GM18867 (cell line): ENCODE measurements at regions not wholly inside any gene's neighbourhood (a gene's known extent, or its start where the extent isn't known, plus 50 kb on each side); places are given as distances from the start of the nearest gene placed in this dataset.
"Not testable (repeated sequence)": the region's sequence is repeated elsewhere in the genome, so short reads cannot be mapped to it uniquely, and the experiment has no call there.

Experiments used
- ATAC-seq: cut with Tn5 transposase; IDR thresholded peaks from one replicate; pipeline ENCODE4 v1.9.1; 2021; ENCODE audit warnings: mild to moderate bottlenecking, moderate library complexity; ENCODE audit not compliant: unreplicated experiment

DNA sequence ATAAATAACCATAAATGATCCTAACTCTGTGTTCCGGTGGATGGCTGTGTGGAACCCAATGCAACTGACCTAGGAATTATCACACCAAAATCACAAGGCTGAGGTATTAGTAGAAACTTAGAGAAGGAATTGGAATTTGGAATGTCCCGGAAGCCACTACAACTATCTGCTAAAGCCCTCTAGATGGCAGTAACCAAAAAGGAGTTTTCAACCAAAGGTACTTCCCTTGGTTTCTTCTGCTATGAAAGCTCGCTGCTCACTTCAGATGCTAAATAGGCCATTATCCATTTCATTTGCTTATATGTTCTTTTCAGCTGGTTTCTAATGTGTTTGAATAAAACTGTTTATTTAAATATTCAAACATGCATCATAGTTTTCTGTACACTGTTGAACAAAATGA lies 1589.1 kb upstream of the SPRY2 start:
- no peak for ATAC-seq

DNA sequence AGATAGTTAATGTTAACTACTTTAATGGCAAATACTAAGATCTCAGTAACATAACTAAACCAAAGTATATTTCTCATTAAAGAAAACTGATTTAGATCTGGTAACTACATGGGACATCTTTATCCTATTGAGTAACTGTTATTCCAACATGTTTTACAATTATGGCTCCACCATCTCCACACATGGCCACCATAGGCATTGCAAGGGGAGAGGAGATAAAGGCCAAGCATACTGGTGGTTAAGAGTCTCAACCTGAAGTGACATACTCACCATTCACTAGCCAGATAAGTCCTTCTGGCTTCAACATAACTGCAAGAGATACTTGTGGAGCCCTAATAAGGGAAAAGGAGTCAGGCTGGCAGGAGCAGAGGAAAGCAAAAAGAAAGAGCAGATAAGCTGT lies 1586.4 kb upstream of the SPRY2 start:
- no peak for ATAC-seq

DNA sequence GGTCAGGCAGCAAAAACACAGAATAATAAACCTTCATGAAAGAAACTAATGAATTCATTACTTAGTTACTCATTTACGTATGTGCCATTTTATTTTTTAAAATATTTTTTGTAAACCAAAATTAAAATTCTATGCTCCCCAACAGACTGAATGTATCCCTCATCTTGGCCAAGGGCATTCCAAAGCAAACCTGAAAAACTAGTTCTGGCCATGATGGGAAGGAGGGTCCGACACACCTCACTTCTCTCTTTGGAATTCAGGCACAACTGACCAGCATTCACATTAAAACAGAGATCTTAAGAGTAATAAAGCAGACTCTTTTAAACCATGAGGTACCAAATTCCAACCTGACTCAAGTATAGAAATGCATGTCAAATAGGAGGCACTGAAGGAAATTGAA lies 1576.9 kb upstream of the SPRY2 start:
- ATAC-seq, result no peak

DNA sequence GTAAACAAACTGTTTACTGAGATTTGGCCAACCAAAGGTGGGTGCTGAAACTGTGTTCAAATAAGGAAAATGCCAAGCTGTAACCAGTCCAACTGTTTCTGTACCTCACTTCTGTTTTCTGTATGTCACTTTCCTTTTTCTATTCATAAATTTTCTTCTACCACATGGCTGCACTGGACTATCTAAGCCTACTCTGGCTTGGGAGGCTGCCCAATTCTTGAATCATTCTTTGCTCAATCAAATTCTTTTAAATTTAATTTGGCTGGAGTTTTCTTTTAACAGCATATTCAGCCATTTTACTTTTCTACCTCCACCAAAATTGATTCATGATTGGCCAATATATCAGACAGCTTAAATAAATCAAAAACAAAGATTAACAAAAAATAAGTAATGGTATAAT lies 1575.5 kb upstream of the SPRY2 start:
- ATAC-seq, result no peak

DNA sequence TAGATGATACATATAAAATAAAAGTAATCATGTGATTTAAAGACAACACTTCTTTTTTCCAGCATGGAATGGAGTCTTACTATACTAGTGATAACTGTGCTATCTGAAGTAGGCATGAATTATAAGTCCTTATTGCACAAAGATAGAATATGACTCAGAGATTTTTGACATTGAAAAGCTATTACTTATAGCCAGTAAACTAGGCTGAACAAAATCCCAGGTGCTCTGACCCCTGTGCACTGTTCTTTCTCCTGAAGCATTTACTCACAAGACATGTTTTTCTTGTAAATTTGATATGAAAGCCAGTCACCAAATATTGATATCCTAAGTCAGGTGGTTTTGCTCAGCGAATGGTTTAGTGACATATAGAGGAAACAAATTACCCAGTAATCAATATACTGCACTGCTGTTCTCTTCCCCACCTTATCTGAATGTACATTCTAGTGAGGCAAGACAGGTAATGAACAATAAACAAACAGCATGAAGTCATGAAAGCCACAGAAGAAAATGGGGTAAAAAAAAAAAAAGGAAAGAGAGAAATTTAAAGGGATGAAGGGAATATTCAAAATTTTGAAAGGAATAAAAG lies 1567.0 kb upstream of the SPRY2 start:
- no peak for ATAC-seq

DNA sequence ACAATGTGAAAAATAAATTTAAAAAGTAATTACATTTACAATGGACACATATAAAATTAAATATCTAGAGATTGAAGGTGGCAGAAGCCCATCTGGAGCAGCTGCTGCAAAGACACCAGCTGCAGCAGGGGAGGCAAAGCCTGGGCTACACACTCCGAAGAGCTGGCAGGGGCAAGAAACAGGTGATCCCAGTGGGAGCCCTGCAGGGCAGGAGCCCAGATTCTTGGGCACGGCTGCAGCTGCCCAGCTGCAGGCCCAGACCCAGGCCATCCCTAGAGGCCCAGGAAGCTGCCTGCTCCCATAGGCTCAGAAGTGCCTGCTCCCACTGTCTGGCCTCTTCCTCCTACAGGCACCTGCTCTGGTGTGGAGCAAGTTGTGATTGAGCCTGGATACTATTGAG lies 1547.9 kb upstream of the SPRY2 start:
- ATAC-seq, result no peak

DNA sequence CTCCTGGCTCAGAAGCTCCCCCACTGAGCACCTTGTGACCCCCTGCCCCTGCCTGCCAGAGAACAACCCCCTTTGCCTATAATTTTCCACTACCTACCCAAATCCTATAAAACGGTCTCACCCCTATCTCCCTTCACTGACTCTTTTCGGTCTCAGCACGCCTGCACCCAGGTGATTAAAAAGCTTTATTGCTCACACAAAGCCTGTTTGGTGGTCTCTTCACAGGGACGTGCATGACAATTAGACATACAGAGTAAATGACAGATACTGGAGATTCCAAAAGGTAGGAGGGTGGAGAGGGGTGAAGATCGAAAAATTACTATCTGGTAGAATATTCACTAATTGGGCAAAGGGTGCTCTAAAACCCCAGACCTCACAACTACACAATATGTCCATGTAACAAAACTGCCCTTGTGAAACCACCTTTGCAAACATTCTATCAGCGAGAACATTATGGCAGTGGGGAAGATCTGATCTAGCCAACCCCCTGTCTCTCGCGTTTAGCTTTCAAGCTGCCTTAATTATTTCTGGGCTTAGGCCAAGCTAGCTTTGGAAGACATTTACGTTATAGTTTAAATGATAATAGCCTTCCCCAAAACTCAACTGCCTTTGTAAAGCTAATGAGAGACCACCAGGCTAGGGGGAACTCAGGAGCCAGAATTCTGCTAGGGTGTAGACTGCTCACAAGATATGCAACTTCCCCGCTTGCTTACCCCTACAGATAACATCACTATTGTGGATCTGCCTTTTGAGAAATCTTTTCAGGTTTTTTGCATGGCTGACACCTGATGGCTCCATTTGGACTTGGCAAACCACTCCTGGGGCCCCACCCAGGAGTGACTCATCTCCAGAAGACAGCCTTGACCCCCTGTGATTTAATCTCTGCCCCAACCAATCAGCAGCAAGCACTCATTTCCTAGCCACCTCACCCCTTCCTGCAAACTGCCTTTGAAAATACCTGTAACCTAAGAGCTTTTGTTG lies 1534.0 kb upstream of the SPRY2 start:
- no peak for ATAC-seq

DNA sequence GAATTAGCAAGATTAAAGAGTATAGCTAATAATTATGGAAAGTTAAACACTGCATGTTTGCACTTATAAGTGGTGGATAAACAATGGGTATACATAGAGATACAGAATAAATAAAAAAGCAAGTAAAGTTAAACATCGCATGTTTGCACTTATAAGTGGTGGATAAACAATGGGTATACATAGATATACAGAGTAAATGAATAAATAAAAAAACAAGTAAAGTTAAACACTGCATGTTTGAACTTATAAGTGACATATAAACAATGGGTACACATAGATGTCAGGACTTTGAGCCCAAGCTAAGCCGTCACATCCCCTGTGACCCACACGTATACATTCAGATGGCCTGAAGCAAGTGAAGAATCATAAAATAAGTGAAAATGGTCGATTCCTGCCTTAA lies 1533.3 kb upstream of the SPRY2 start:
- ATAC-seq, result no peak

DNA sequence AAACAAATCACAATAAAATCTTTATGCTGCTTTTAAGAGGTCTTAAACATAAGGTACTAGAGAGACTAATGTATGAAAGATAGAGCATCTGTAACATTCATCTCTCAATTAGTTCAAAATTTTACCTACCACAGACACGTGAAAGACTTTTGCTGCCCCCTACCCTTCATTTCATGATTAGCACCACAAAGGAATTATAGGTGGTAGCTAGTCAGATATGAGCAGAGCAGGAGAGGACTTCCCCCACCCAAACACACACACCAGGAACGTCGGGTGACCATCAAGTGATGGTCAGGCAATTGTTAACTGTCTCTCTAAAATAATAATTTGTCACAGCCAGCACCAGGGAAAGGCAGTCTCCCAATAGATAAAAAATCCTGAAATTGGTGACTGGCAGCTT lies 1531.7 kb upstream of the SPRY2 start:
- ATAC-seq, result no peak

DNA sequence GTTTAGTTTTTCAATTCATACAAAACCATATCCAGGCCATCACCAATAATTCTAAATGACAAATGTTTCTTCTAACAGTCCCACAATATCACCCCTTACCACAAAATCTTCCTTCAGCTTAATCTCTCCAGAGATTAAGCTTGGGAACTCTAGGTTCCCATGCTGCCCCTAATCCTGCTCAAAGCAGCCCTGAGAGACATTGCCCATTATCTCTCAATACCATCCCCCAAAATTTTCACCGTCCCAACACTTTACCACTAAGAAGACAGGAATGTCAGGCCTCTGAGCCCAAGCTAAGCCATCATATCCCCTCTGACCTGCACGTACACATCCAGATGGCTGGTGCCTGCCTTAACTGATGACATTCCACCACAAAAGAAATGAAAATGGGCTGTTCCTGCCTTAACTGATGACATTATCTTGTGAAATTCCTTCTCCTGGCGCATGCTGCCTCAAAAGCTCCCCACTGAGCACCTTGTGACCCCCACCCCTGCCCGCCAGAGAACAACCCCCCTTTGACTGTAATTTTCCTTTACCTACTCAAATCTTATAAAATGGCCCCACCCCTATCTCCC lies 1530.9 kb upstream of the SPRY2 start:
- not testable (repeated sequence) for ATAC-seq

DNA sequence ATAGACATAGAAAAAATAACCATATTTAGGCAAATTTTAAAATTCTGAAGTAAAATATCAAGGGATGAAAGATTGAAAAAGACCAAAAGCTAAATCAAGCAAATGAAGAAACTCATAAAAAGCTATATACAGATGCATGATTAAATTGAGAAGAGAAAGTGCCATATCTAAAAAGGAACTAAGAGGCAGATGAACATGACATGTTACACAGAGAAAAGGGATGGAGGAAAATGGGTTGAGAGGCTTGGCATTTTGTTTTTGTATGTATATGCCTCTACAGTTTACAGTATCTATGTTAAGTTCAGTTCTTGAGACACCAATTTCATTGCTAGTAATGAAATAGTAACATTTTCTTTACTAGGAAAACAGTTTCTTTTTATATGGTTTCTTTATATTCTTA lies 1507.4 kb upstream of the SPRY2 start:
- ATAC-seq, result no peak

DNA sequence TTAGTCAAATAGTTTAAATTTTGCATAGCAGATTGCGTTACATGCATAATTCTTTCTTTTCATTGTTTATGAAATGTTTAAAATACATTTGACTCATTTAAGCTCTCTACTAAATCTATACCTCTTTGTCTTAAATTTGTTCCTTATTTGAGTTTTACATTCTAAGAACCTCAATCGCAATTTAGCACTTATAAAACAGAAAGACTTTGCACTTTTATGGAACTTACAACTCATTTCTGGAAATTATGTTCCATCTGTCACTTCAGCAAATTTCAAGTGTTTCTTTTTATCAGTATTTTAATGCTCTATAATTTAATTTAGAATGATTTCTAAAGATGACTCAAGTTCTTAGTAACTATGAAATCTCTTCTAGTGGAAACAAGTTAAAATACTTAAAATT lies 1505.8 kb upstream of the SPRY2 start:
- no peak for ATAC-seq

DNA sequence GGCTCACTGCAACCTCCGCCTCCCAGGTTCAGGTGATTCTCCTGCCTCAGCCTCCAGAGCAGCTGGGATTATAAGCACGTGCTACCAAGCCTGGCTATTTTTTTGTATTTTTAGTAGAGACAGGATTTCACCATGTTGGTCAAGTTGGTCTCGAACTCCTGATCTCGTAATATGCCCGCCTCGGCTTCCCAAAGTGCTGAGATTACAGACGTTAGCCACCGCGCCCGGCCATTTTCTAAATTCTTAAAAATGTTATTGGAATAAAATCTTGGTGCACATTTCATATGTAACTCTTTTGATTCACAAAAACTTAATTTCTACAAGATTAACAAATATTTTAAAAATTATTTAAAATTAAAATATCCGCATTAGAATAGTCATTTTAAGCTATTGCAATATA lies 1480.3 kb upstream of the SPRY2 start:
- no peak for ATAC-seq

DNA sequence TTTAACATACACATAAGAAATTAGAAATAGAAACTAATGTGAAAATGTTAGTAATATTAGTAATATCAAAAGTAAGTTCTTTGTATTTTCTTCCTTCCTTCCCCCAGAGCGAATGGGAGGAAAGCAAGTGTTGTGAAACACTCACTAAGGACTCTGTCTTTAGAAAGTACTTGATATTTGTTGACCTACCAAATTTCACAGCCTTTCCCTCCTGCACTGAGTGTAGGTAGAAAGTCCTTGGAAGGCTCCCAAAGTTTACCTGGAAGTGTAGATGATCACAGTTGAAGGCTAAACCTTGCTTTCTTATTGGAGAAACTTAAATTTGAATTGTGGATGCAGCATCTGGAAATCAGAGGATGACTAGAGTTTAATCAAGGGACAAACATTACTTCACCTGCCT lies 1459.5 kb upstream of the SPRY2 start:
- no peak for ATAC-seq

DNA sequence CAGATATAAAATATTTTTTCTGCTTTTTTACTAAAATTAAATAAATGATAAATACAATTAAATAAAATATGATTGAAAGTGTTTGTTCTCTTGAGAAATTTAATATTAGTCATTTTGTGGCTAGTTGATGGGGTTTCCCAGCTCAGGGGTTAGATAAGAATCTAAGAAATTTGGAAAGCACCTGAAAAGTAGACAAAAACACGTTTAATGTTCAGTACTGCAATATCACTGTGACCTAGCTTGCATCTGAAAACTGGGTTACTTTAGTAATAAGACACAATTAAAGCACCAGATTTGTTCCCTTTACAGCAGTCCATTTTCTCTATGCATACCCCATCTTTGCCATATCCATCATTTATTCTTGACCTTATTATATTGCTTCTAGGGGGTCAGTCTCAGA lies 1454.8 kb upstream of the SPRY2 start:
- no peak for ATAC-seq

DNA sequence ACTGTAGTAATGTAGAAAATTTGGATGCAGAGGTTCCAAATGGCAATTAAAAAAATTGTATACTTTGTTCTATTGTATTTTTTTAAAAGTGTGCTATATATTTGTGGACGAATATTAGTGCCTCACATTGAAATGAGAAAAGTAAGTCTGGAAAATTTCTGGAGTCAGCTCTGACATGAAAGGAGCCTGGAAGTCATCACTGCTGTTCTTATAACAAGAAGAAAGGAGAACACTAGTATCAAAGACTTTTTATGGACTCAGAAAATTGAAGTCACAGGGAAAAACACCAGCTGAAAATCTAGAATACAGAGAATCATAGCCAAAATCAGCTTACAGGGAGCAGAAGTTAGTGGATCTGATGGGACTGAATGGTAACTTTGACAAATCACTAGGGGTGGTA lies 1450.7 kb upstream of the SPRY2 start:
- ATAC-seq, result no peak

DNA sequence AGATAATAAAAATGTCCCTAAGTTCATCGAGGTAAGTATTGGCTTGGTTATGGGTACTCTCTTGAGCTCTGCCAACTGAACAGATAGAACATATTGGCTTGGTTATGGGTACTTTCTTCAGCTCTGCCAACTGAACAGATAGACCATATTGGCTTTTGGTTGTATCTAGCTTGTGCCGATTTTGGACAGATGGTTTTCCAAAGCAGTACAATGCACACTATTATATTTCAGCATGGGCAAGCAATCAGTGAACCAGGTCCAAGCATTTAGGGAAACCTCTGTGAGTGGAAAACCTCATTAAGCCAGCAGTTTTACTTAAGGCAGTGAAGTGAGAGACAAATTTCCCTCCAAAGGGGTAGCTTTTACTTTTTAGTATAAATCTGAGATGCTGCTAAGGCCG lies 1440.5 kb upstream of the SPRY2 start:
- ATAC-seq, result no peak

DNA sequence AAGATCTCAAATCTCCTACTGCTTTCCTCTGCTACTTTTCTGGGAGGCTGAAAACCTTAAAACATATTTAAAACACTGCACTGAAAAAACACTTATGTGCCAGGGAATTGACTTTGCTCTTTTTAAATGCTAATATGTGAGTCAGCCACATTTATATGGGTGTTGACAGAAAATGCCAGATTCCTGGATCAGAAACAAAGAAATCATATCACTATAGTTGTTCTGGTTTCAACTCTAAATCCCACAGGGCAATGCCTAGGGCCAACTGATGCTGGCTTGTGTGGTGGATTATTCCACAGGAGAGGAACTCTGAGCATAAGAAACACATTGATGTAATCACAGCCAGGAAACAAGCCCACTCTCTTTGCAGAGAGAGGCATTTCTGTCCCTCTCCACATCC lies 1439.0 kb upstream of the SPRY2 start:
- no peak for ATAC-seq

DNA sequence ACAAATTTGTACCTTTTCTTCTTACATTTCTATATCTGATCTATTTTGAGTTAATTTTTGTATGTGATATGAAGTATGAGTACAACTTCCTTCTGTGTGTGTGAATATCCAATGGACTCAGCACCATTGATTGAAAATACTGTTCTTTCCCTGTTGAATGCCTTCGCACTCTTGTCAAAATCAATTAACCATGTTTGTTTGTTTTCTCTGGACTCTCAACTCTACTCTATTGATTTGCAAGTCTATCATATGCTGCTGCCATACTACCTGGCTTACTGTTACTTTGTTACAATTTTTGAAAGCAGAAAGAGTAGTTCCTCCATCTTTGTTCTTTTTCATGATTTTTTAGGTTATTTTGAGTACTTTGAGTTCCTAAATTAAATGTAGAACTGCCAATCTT lies 1437.4 kb upstream of the SPRY2 start:
- ATAC-seq, result no peak

DNA sequence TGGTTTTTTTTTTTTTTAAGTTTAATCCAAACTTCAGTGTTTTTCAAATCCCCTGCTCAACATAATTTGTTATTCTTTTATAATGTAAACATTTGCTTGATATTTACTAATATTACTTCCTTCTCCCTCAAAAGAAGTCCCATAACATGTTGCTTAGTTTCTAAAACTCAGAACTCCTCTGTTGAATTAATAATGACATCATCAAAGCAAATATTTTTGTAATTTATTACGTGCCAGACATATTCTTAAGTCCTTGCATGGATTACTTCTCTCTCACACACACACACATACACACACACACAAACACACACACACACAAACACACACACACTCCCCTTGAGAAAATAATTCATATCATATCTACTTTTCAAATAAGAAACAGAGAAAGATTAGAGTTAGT lies 1432.3 kb upstream of the SPRY2 start:
- no peak for ATAC-seq

DNA sequence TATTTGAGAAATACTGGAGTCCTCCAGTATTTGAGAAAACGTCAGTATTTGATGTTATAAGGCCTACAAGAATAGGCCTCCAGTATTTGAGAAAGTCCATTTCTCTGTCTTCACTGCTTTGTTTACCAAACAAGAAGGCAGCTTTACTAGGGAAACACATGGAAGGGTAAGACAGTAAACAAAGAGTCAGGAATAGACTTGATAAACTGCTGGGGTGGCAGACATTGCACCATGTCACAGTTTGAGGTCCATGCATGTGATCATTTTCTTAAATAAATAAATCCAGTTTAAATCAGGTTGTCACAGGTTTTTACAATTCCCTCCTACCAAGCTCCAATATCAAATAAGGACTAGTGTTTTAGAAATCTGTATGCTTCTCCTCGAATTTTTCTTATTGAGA lies 1431.0 kb upstream of the SPRY2 start:
- ATAC-seq, result no peak

DNA sequence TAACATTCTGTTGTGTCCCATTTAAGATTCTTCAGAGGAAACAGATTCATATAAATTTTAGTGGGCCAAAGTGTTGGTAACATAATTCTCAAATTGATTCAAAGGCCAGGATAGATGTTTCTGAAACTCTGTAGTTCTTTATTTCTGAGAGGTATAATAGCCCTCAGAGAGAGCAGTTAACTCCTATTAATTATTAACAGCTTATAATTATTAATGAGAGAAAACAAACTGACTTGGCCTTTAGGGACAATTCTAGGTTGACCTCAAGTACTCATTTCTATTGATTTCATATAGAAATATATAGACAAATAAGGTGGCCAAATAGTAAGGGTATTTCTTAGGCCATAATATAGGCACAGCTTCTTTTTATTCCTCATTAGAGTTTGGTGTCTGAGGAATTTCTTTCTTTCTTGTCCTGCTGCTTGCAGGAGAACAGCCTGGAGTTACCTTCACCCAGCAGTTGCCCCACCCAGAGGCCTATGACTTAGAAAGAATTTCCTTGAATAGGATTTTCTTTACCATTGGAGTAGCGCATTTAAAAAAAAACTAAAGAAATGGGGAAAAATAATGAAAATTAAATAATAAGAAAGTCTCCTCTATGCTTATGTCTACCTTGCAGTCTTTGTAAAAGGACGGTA lies 1430.1 kb upstream of the SPRY2 start:
- no peak for ATAC-seq
